Mesothelial cell of epicardium (in vitro differentiated cells): ENCODE measurements at regions not wholly inside any gene's neighbourhood (a gene's known extent, or its start where the extent isn't known, plus 50 kb on each side); places are given as distances from the start of the nearest gene placed in this dataset.

Experiments used
- DNase-seq, 2 experiments: peaks; one replicate each; pipeline ENCODE4 v3.0.0; 2021; ENCODE audit warnings: low spot score in 2 of 2; ENCODE audit not compliant: unreplicated experiment in 2 of 2
- H3K27ac Mint-ChIP-seq: 2 replicates; pipeline ENCODE4 v1.8.0; 2021; ENCODE audit warnings: mixed read lengths
- H3K27me3 Mint-ChIP-seq: 2 replicates; pipeline ENCODE4 v1.8.0; 2021; ENCODE audit warnings: low read depth, mixed read lengths
- H3K36me3 Mint-ChIP-seq: 2 replicates; pipeline ENCODE4 v1.8.0; 2021; ENCODE audit warnings: mixed read lengths
- H3K4me1 Mint-ChIP-seq: 2 replicates; pipeline ENCODE4 v1.8.0; 2021; ENCODE audit warnings: mixed read lengths
- H3K4me3 Mint-ChIP-seq: 2 replicates; pipeline ENCODE4 v1.8.0; 2021; ENCODE audit warnings: mild to moderate bottlenecking, moderate library complexity, mixed read lengths
- H3K9me3 Mint-ChIP-seq: 2 replicates; pipeline ENCODE4 v1.8.0; 2021; ENCODE audit warnings: mixed read lengths
- CTCF ChIP-seq: fragments of 200-600 bp; sonication (generic); IDR thresholded peaks from one replicate; pipeline ENCODE4 v1.5.0; 2021; ENCODE audit warnings: antibody characterized with exemption; ENCODE audit not compliant: unreplicated experiment

GRCh38 chr3:127462111-127462655 lies 128.3 kb downstream of the TPRA1 start:
- no peak for DNase-seq
- H3K27me3 Mint-ChIP-seq = peaks cover 80% of the 10 kb centered on the region
- TF ChIP-seq CTCF = no peak
- no peak overlapping the region for H3K27ac Mint-ChIP-seq
- H3K9me3 Mint-ChIP-seq = no peaks in the 10 kb centered on the region
- no peak overlapping the region for H3K4me3 Mint-ChIP-seq
- no peaks in the 10 kb centered on the region for H3K4me1 Mint-ChIP-seq
- H3K36me3 Mint-ChIP-seq = no peaks in the 10 kb centered on the region

- Mint-ChIP-seq H3K4me1 (no peaks in the 10 kb centered on the region), H3K9me3 (no peaks in the 10 kb centered on the region), H3K36me3 (no peaks in the 10 kb centered on the region), H3K27ac (no peak overlapping the region), H3K27me3 (peaks cover 86% of the 10 kb centered on the region), H3K4me3 (no peak overlapping the region)
- DNase-seq = no peak
- no peak for TF ChIP-seq CTCF
Observed at GRCh38 chr3:127461286-127461910, 129.1 kb downstream of the TPRA1 start.

- DNase-seq = no peak
- H3K27ac Mint-ChIP-seq = no peak overlapping the region
- no peaks in the 10 kb centered on the region for H3K36me3 Mint-ChIP-seq
- H3K27me3 Mint-ChIP-seq = peaks cover 91% of the 10 kb centered on the region
- H3K4me1 Mint-ChIP-seq = peaks cover 3% of the 10 kb centered on the region
- H3K4me3 Mint-ChIP-seq = no peak overlapping the region
- H3K9me3 Mint-ChIP-seq = no peaks in the 10 kb centered on the region
- no peak for TF ChIP-seq CTCF
Observed at GRCh38 chr3:127459891-127460290, 130.6 kb downstream of the TPRA1 start.

GRCh38 chr3:127458696-127459604 lies 131.6 kb downstream of the TPRA1 start:
- Mint-ChIP-seq H3K4me1 (peaks cover 3% of the 10 kb centered on the region), H3K9me3 (no peaks in the 10 kb centered on the region), H3K4me3 (no peak overlapping the region), H3K27me3 (peaks cover 91% of the 10 kb centered on the region), H3K27ac (no peak overlapping the region), H3K36me3 (no peaks in the 10 kb centered on the region)
- peak; percentile 71 to 94 for DNase-seq
- TF ChIP-seq CTCF = no peak

GRCh38 chr3:127457546-127458145 lies 132.9 kb downstream of the TPRA1 start:
- DNase-seq = no peak
- no peak for TF ChIP-seq CTCF
- Mint-ChIP-seq H3K27me3 (peaks cover 96% of the 10 kb centered on the region), H3K9me3 (no peaks in the 10 kb centered on the region), H3K36me3 (no peaks in the 10 kb centered on the region), H3K4me1 (peaks cover 3% of the 10 kb centered on the region), H3K4me3 (no peak overlapping the region), H3K27ac (no peak overlapping the region)
